Progenitor cell of endocrine pancreas (in vitro differentiated cells): ENCODE measurements at regions not wholly inside any gene's neighbourhood (a gene's known extent, or its start where the extent isn't known, plus 50 kb on each side); places are given as distances from the start of the nearest gene placed in this dataset.
"Not testable (repeated sequence)": the region's sequence is repeated elsewhere in the genome, so short reads cannot be mapped to it uniquely, and the experiment has no call there.

Experiments used
- DNase-seq: peaks from one replicate; pipeline ENCODE4 v3.0.0; 2021; ENCODE audit warnings: low spot score; ENCODE audit not compliant: unreplicated experiment
- H3K27ac Mint-ChIP-seq: 2 replicates; pipeline ENCODE4 v1.8.0; 2021; ENCODE audit warnings: mild to moderate bottlenecking, moderate library complexity, mixed read lengths
- H3K27me3 Mint-ChIP-seq: 2 replicates; pipeline ENCODE4 v1.8.0; 2021; ENCODE audit warnings: mixed read lengths
- H3K36me3 Mint-ChIP-seq: 2 replicates; pipeline ENCODE4 v1.8.0; 2022; ENCODE audit warnings: mixed read lengths; ENCODE audit not compliant: insufficient read depth
- H3K4me1 Mint-ChIP-seq: 2 replicates; pipeline ENCODE4 v1.8.0; 2021; ENCODE audit warnings: low read depth, mixed read lengths
- H3K4me3 Mint-ChIP-seq: 2 replicates; pipeline ENCODE4 v1.8.0; 2021; ENCODE audit warnings: low read depth, mild to moderate bottlenecking, moderate library complexity, mixed read lengths
- H3K9me3 Mint-ChIP-seq: 2 replicates; pipeline ENCODE4 v1.8.0; 2021; ENCODE audit warnings: low read depth, mixed read lengths
- CTCF ChIP-seq: fragments of 200-600 bp; sonication (generic); IDR thresholded peaks from one replicate; pipeline ENCODE4 v1.5.0; 2021; ENCODE audit warnings: antibody characterized with exemption, mild to moderate bottlenecking; ENCODE audit not compliant: unreplicated experiment

- Mint-ChIP-seq H3K27me3 (peaks cover 22% of the 10 kb centered on the region), H3K27ac (no peak overlapping the region), H3K36me3 (no peaks in the 10 kb centered on the region), H3K4me3 (no peak overlapping the region), H3K4me1 (peaks cover 3% of the 10 kb centered on the region), H3K9me3 (no peaks in the 10 kb centered on the region)
- TF ChIP-seq CTCF: no peak
- DNase-seq: no peak
These were observed 146.6 kb downstream of the ZNF281 start for GRCh38 chr1:200263203-200263602.

GRCh38 chr1:200262326-200262965, 147.4 kb downstream of the ZNF281 start:
- no peaks in the 10 kb centered on the region for H3K36me3 Mint-ChIP-seq
- H3K4me3 Mint-ChIP-seq: no peak overlapping the region
- H3K4me1 Mint-ChIP-seq: peaks cover 3% of the 10 kb centered on the region
- no peak for DNase-seq
- peaks cover 15% of the 10 kb centered on the region for H3K27me3 Mint-ChIP-seq
- TF ChIP-seq CTCF: no peak
- H3K9me3 Mint-ChIP-seq: no peaks in the 10 kb centered on the region
- H3K27ac Mint-ChIP-seq: no peak overlapping the region

- Mint-ChIP-seq H3K4me3 (no peak overlapping the region), H3K27me3 (peaks cover 13% of the 10 kb centered on the region), H3K27ac (no peak overlapping the region), H3K4me1 (peaks cover 3% of the 10 kb centered on the region), H3K9me3 (no peaks in the 10 kb centered on the region), H3K36me3 (no peaks in the 10 kb centered on the region)
- no peak for TF ChIP-seq CTCF
- DNase-seq: no peak
These were observed 149.1 kb downstream of the ZNF281 start for GRCh38 chr1:200260597-200261335.

- H3K36me3 Mint-ChIP-seq: no peaks in the 10 kb centered on the region
- peak; percentile 58 for TF ChIP-seq CTCF
- DNase-seq: no peak
- peaks cover 9% of the 10 kb centered on the region for H3K27me3 Mint-ChIP-seq
- no peak overlapping the region for H3K4me3 Mint-ChIP-seq
- H3K4me1 Mint-ChIP-seq: no peaks in the 10 kb centered on the region
- H3K27ac Mint-ChIP-seq: no peak overlapping the region
- no peaks in the 10 kb centered on the region for H3K9me3 Mint-ChIP-seq
These were observed 151.1 kb downstream of the ZNF281 start for GRCh38 chr1:200258447-200259375.

GRCh38 chr1:200257235-200257634, 152.6 kb downstream of the ZNF281 start:
- TF ChIP-seq CTCF: no peak
- H3K9me3 Mint-ChIP-seq: no peaks in the 10 kb centered on the region
- H3K4me3 Mint-ChIP-seq: no peak overlapping the region
- no peaks in the 10 kb centered on the region for H3K36me3 Mint-ChIP-seq
- DNase-seq: no peak
- H3K27ac Mint-ChIP-seq: no peak overlapping the region
- no peaks in the 10 kb centered on the region for H3K4me1 Mint-ChIP-seq
- peaks cover 4% of the 10 kb centered on the region for H3K27me3 Mint-ChIP-seq

GRCh38 chr1:200254602-200255001, 155.2 kb downstream of the ZNF281 start:
- H3K27ac Mint-ChIP-seq, H3K27me3 Mint-ChIP-seq, H3K4me3 Mint-ChIP-seq, DNase-seq, H3K4me1 Mint-ChIP-seq, H3K36me3 Mint-ChIP-seq, H3K9me3 Mint-ChIP-seq: not testable (repeated sequence)
